PC-9 (cell line): ENCODE measurements at regions not wholly inside any gene's neighbourhood (a gene's known extent, or its start where the extent isn't known, plus 50 kb on each side); places are given as distances from the start of the nearest gene placed in this dataset.

Experiments used
- BruUV-seq: library from RNA; stranded (reverse); fragments of 400-500 nt; replicated peaks from 2 replicates; lab custom pipeline; 2021; lab: Mats Ljungman, UMichigan
- CTCF ChIA-PET: fragments of 300-600 bp; sonication (Branson Sonifier 250); formaldehyde crosslinking; loops from one replicate; lab custom pipeline; 2022; ENCODE audit warnings: antibody characterized with exemption; lab: Charles Lee
- POLR2A ChIA-PET: fragments of 300-600 bp; sonication (Branson Sonifier 250); formaldehyde crosslinking; loops from one replicate; lab custom pipeline; 2022; ENCODE audit warnings: antibody characterized with exemption; ENCODE audit not compliant: unreplicated experiment; lab: Charles Lee
- DNase-seq, 2 experiments: peaks; one replicate each; pipeline versions ENCODE4 v3.0.0 to v3.0.0-alpha.2; 2015 to 2022; ENCODE audit warnings: mixed read lengths in 1 of 2
- H2AFZ ChIP-seq: fragments of 200-600 bp; sonication (generic); 2 replicates; pipeline ENCODE4 v1.8.1; 2017; ENCODE audit warnings: antibody characterized with exemption
- H3F3A ChIP-seq: fragments of 200-600 bp; sonication (generic); 2 replicates; pipeline ENCODE4 v1.8.1; 2017; ENCODE audit warnings: antibody characterized with exemption, mild to moderate bottlenecking, low read depth; ENCODE audit not compliant: insufficient read depth
- H3K27ac ChIP-seq: fragments of 200-600 bp; sonication (generic); 2 replicates; pipeline ENCODE4 v1.6.1; 2016; ENCODE audit warnings: mixed run types
- H3K27me3 ChIP-seq: fragments of 200-600 bp; sonication (generic); 2 replicates; pipeline ENCODE4 v1.6.1; 2016; ENCODE audit warnings: low read depth, mixed run types; ENCODE audit not compliant: insufficient read depth
- H3K36me3 ChIP-seq: fragments of 200-600 bp; sonication (generic); 2 replicates; pipeline ENCODE4 v1.6.1; 2016; ENCODE audit warnings: low read depth, mixed run types
- H3K4me1 ChIP-seq: fragments of 200-600 bp; sonication (generic); replicated peaks from 2 replicates; pipeline ENCODE4 v1.6.1; 2016; ENCODE audit warnings: mixed run types; ENCODE audit not compliant: insufficient read depth
- H3K4me2 ChIP-seq: fragments of 200-600 bp; sonication (generic); 2 replicates; pipeline ENCODE4 v1.6.1; 2017; ENCODE audit warnings: mixed run types
- H3K4me3 ChIP-seq: fragments of 200-600 bp; sonication (generic); 2 replicates; pipeline ENCODE4 v1.6.1; 2016; ENCODE audit warnings: mixed run types
- H3K79me2 ChIP-seq: fragments of 200-600 bp; sonication (generic); 2 replicates; pipeline ENCODE4 v1.6.1; 2017; ENCODE audit warnings: low read depth, mixed run types
- H3K9me2 ChIP-seq: fragments of 200-600 bp; sonication (generic); 2 replicates; pipeline ENCODE4 v1.8.1; 2017; ENCODE audit warnings: mild to moderate bottlenecking; ENCODE audit not compliant: insufficient read depth
- H3K9me3 ChIP-seq: fragments of 200-600 bp; sonication (generic); 2 replicates; pipeline ENCODE4 v1.8.1; 2016; ENCODE audit warnings: low read depth; ENCODE audit not compliant: insufficient read depth
- H4K20me1 ChIP-seq: fragments of 200-600 bp; sonication (generic); 2 replicates; pipeline ENCODE4 v1.8.1; 2017; ENCODE audit not compliant: insufficient read depth
- CTCF ChIP-seq: fragments of 200-600 bp; sonication (generic); conservative IDR thresholded peaks from 2 replicates; pipeline ENCODE4 v1.6.1; 2017; ENCODE audit warnings: mixed run types, antibody characterized with exemption, mild to moderate bottlenecking, moderate library complexity
- EZH2 ChIP-seq: fragments of 200-600 bp; sonication (generic); IDR thresholded peaks from 2 replicates; pipeline ENCODE4 v1.8.0; 2017; ENCODE audit warnings: antibody characterized with exemption, low read depth
- intact Hi-C: fragments of 100-400 bp; cut with micrococcal nuclease; formaldehyde crosslinking; loops from one replicate; pipeline ENCODE4 v1.10.0; 2022; ENCODE audit not compliant: unreplicated experiment

DNA sequence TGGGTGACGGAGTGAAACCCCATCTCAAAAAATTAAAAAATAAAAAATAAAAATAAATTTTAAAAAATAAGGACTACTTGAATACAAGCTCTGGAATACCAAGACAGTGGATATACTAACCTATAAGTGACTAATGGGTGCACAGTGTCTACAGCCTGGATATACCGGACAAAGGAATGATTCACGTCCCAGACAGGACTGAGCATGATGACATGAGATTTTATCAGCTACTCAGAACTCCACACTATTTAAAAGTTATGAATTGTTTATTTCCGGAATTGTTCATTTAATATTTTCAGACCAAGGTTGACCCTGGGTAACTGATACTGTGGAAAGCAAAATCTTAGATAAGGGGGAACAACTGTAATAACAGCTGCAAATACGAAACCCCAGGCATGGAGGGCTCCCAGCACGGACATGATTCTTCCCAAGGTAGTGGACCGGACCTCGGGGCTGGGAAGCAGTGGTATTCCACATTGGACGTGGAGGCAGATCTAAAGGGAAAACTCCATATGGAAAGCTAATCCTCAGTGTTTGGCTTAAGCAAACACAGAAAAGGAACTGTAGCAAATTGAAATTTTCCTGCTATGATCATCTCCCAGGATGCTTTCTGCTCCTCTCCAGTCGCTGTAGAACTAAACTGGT is 102.6 kb upstream of the TSHZ3 start:
- Histone ChIP-seq H3K9me3 (no peaks in the 10 kb centered on the region), H3K4me2 (no peak overlapping the region), H3K27ac (no peak overlapping the region), H3K36me3 (no peaks in the 10 kb centered on the region), H4K20me1 (no peaks in the 10 kb centered on the region), H2AFZ (no peak overlapping the region), H3F3A (no peaks in the 10 kb centered on the region), H3K79me2 (no peaks in the 10 kb centered on the region), H3K27me3 (no peaks in the 10 kb centered on the region), H3K4me1 (no peaks in the 10 kb centered on the region), H3K9me2 (no peaks in the 10 kb centered on the region), H3K4me3 (no peak overlapping the region)
- TF ChIP-seq CTCF: no peak
- no peak for TF ChIP-seq EZH2
- CTCF ChIA-PET: no interaction called here
- intact Hi-C loops: no loop called here
- POLR2A ChIA-PET: no interaction called here
- DNase-seq: no peak
- no TSS peak for BruUV-seq

DNA sequence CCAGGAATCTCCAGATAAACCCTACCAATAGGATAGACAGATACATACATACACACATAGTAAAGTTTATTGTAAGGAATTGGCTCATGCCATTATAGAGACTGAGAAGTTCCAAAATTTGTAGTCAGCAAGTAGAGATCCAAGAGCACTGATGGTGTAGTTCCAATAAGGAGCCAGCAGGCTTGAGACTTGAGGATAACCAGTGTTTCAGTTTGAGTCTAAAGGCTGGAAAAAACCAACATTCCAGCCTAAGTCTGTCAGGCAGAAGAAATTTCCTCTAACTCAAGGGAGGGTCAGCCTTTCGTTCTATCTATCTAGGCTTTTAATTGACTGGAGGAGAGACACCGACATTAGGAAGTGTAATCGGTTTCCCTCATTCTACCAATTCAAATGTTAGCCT is 110.2 kb upstream of the TSHZ3 start:
- no TSS peak for BruUV-seq
- POLR2A ChIA-PET: no interaction called here

DNA sequence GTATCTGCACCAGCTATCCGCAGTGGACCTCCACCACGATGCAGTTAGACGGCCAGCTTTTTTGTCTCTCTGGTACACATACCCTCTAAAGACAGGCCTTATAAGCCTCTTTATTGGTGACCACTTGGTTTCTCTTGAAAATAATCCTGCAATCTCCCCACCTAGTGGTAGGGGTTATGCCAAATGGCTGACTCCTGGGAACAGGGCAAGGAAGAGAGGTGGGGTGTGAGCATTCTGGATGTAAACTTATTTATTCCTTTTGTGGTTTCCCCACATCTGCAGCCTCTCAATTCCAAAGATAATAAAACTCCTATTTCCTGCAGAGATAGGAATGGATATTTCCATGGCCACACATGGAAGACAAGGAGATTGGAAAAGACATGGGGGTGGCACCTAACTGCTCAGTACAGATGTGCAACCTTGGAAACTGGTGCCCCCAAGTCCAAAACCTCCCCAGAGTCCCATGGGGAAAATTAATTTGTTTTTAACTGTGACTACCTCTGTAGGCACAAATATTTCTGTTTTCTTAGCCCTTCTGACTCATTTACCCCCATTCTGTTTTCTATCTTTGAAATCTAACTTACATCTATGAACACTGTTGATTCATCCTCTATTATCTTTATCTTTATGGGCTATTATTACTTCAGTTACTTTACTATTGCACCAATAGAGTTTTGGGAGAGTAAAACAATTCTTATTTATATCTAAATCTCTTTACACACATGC is 112.7 kb upstream of the TSHZ3 start:
- Histone ChIP-seq H3K9me2 (no peaks in the 10 kb centered on the region), H3K79me2 (no peaks in the 10 kb centered on the region), H2AFZ (no peak overlapping the region), H3K4me1 (no peaks in the 10 kb centered on the region), H4K20me1 (no peaks in the 10 kb centered on the region), H3K27me3 (peaks cover 6% of the 10 kb centered on the region; the same call in 1 of the 2 replicates), H3K4me2 (no peak overlapping the region), H3F3A (no peaks in the 10 kb centered on the region), H3K9me3 (no peaks in the 10 kb centered on the region), H3K36me3 (no peaks in the 10 kb centered on the region), H3K27ac (no peak overlapping the region), H3K4me3 (no peak overlapping the region)
- intact Hi-C loops: no loop called here
- no TSS peak for BruUV-seq
- CTCF ChIA-PET: no interaction called here
- no peak for TF ChIP-seq EZH2
- no peak for TF ChIP-seq CTCF
- DNase-seq: no peak
- POLR2A ChIA-PET: no interaction called here

More for the DNA sequence above, 110.2 kb upstream of the TSHZ3 start:
- H3K4me3 ChIP-seq: no peak overlapping the region
- no peaks in the 10 kb centered on the region for H3K36me3 ChIP-seq
- no peaks in the 10 kb centered on the region for H3K4me1 ChIP-seq
- CTCF ChIA-PET: no interaction called here
- intact Hi-C loops: no loop called here
- no peaks in the 10 kb centered on the region for H3F3A ChIP-seq
- H4K20me1 ChIP-seq: no peaks in the 10 kb centered on the region
- H3K27ac ChIP-seq: no peak overlapping the region
- TF ChIP-seq EZH2: no peak
- TF ChIP-seq CTCF: no peak
- no peaks in the 10 kb centered on the region for H3K9me2 ChIP-seq
- no peaks in the 10 kb centered on the region for H3K79me2 ChIP-seq
- H3K4me2 ChIP-seq: no peak overlapping the region
- DNase-seq: no peak
- no peaks in the 10 kb centered on the region for H3K9me3 ChIP-seq
- H2AFZ ChIP-seq: no peak overlapping the region
- peaks cover 6% of the 10 kb centered on the region; the same call in 1 of the 2 replicates for H3K27me3 ChIP-seq
